Stimulated activated CD8-positive, alpha-beta memory T cell treated with anti-CD3 and anti-CD28 coated beads, Interleukin-4, amount 100 ng/mL, for 24 hours (primary cell): ENCODE measurements at regions not wholly inside any gene's neighbourhood (a gene's known extent, or its start where the extent isn't known, plus 50 kb on each side); places are given as distances from the start of the nearest gene placed in this dataset.

Experiments used
- DNase-seq: peaks from one replicate; pipeline ENCODE4 v3.0.0-alpha.2; 2020; ENCODE audit warnings: low read depth

- no peak for DNase-seq
Observed at GRCh38 chr11:122523846-122524805, 131.4 kb upstream of the UBASH3B start.

DNA sequence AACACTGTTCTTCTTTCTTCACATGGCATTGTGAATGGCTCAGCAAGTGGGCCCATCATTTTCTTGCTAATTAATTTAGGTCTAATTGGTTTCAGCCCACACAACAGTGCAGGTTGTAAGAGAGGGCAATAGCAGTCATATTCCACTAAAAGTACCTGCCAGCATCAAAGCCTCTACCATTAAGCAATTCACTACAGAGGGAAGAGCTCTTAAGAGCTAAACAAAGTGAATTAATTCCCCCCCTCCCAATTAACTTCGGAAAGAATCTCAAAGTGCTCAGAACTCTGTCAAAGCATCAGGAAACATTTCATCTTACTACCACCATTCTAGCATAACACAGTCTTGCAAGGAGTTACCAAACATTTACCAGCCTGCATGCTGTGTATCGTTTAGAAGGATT is 133.9 kb upstream of the UBASH3B start:
- DNase-seq: no peak

GRCh38 chr11:122517403-122518379 is 137.8 kb upstream of the UBASH3B start:
- DNase-seq: no peak

GRCh38 chr11:122516686-122517085 is 138.8 kb upstream of the UBASH3B start:
- DNase-seq: no peak

GRCh38 chr11:122513997-122514396 is 141.5 kb upstream of the UBASH3B start:
- no peak for DNase-seq

- DNase-seq: no peak
Observed at GRCh38 chr11:122513328-122513727, 142.2 kb upstream of the UBASH3B start.

DNA sequence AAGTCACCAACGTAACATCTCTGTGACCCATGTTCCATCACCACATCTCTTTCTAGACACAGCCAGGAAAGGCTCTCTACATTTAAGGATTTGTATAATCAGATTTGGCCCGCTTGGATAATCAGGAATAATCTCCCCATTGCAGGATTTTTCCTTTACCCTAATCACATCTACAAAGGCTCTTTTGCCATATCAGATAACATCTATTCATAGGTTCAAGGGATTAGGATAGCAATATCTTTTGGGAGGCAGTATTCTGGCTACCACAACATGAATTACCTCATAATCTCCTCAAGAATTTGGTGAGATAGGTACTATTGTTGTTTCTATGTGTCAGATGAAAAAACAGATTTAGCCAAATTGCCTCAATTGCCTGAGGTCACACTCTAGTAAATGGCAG is 142.8 kb upstream of the UBASH3B start:
- DNase-seq: no peak

- no peak for DNase-seq
Observed at GRCh38 chr11:122509899-122510298, 145.6 kb upstream of the UBASH3B start.

DNA sequence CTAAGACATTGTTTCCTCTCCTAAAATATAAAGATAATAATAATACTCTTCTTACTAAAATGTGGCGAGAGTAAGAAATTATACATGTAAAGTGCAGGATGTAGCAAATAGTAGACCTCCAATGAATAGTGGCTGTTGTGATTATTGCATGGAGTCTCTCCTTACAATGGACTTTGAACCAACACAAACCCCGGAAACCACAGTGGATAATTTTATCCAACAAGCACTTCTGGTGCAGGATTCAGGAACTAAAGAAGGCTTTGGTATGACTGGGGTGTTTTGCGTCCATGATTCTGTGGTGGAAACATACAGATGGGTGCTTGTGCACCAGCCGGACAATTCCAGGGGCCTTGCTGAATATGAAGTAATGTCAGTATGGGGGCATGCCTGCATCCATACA is 146.4 kb upstream of the UBASH3B start:
- no peak for DNase-seq

DNA sequence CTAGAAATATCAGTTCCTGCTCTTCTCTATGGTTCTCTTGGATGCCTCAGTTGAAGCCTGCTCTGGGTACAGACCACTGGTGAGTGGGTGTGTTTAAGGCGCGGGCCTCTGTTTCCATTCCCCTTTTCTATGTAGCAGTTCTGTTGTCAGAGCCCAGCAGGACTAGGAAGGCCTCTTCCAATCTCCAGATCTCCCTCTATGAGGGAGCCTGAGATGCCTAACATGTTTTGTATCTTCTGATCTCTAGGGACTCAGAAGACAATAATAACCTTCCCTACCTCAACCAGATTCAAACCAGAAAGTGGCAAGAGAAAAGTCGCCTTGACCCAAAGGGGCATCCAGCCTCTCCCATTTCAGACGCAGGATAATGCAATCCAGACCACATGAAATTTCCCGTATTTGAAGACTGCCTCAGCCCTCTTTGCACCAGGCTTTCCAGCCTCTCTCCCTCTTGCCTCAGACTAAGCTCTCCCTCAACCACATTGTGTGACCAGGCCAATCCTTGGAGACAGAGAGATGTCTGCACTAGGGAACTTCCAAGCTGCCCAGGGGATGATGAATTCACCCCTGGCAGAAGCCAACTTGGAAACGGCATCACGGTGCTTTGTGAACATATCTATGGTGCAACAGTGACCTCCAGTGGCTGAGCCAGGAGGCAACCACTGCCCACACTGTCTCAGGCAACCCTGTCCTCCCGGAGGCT is 150.1 kb upstream of the UBASH3B start:
- peak; percentile 10 for DNase-seq

DNA sequence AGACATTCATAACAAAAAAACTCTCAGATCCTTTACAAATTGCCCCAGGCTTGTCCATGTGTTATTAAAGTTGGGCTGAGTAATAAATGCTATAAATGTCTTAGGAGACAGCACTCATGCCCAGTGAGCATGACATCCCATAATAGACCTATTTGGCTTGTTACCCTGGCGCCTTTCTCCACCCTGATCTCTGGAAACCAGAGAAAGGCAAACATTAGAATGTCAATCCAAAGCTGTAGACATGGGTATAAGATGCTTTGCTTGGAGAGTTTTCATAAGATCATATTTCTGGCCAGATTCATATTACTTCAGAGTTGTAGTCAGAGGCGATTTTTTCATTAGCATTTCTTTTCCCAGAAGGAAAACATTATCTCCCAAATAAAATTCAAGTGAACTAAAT is 161.3 kb upstream of the UBASH3B start:
- DNase-seq: no peak

- DNase-seq: no peak
Observed at GRCh38 chr11:122491509-122491908, 164.0 kb upstream of the UBASH3B start.

DNA sequence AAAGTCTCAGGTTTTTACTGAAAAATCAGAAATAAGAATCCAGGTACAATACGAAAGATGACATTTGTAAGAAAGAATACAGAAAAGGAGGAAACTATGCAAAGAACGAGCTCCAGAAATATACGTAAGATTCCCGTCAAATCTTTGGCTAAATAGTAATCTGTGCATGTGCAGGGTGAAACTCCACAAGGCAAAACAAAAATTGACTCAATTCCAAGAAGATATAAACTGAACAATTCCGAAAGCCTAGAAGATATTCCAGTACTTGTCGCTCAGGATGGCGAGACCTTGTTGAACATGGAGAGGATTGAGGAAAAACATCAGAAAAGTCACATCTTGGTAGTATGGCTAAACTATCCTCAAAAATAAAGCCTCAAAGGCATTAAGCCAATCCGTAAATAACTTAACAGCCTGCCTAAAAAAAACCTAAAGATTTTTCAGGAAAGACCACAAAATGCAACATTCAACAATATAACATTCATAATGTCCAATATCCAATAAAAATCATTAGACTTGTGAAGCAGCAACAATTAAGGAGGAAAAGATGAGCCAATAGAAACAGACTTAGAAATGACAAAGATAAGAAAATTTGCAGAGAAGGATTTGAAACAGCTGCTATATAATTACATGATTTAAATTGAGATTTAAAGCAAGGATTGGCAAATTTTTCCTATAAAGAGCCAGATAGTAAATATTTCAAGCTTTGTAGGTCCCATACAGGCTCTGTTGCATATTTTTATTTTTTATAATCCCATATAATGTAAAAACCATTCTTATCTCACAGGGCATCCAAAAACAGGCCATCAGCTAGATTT is 166.4 kb upstream of the UBASH3B start:
- no peak for DNase-seq

- DNase-seq: no peak
Observed at GRCh38 chr11:122487669-122488068, 167.9 kb upstream of the UBASH3B start.

GRCh38 chr11:122486793-122487495 is 168.6 kb upstream of the UBASH3B start:
- no peak for DNase-seq

DNA sequence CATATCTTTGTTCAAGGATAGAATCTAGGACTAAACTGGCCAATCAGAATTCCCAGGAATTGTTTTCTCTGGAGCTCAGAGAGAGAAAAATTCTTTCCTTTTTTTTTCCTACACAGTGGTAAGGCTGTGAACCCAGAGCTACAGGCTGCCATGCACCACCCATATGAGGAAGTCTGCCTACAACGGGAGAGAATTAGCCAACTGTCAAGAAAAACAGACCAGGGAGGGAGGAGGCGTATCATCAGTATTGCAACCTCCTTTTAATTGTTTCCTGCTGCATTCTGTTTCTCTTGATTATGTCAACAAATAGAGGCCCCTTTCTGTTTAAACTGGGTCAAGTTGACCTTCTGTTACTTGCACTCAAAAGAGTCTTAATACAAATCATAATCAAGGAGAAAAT is 176.5 kb upstream of the UBASH3B start:
- no peak for DNase-seq

DNA sequence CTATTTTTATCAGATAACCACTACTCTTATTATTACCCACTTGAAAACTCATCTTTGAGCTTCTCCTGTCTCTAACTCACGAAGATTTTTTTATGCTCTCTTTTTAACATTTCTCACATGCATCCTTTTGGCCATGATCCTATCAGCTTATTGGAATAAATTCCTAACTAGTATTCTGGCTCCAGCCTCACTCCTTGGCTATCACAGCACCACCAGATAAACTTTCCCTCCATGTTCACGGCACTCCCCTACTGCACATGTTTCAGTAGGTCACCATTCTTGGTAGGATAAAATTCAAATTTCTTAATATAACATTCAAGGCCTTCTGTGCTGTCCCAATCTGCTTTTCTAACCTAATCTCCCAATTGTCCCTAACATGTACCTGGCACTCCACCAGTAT is 186.6 kb upstream of the UBASH3B start:
- DNase-seq: no peak

GRCh38 chr11:122463530-122463929 is 192.0 kb upstream of the UBASH3B start:
- DNase-seq: no peak

DNA sequence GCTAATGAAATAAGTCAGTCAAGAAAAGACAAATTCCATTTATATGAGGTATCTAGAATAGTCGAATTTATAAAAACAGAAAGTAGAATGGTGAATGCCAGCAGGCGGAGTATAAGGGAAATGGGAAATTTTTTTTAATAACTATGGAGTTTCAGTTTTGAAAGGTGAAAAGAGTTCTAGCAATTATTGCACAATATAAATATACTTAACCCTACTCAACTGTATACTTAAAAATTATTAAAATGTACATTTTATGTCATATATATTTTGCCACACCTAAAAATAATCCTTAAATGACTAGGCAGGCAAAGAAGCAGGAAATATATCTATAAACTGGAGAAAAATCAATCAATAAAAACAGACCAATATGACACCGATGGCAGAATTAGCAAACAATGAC is 196.5 kb upstream of the UBASH3B start:
- no peak for DNase-seq

- DNase-seq: no peak
Observed at GRCh38 chr11:122453586-122453985, 201.9 kb upstream of the UBASH3B start.

GRCh38 chr11:122451911-122452310 is 203.6 kb upstream of the UBASH3B start:
- DNase-seq: no peak
